Liver (tissue), 2 donors: ENCODE measurements at regions not wholly inside any gene's neighbourhood (a gene's known extent, or its start where the extent isn't known, plus 50 kb on each side); places are given as distances from the start of the nearest gene placed in this dataset.

Experiments used
- YY1 ChIP-seq: IDR thresholded peaks from 2 replicates; pipeline ENCODE4 v1.6.1; 2016; ENCODE audit warnings: antibody characterized with exemption, mild to moderate bottlenecking
- TF ChIP-seq, protein P1 (sequence below): IDR thresholded peaks from 2 replicates; pipeline ENCODE4 v1.6.1; 2016; ENCODE audit warnings: antibody characterized with exemption
- TF ChIP-seq, protein P2 (sequence below): fragments of 150-350 bp; IDR thresholded peaks from 2 replicates; pipeline ENCODE4 v1.5.1; 2017; ENCODE audit warnings: improper control_type of control experiment, low read depth, low read length; ENCODE audit not compliant: missing input control
- donor health status: healthy.

GRCh38 chr12:105920161-105920684 is 218.5 kb downstream of the NUAK1 start:
- TF ChIP-seq, protein P1, sequence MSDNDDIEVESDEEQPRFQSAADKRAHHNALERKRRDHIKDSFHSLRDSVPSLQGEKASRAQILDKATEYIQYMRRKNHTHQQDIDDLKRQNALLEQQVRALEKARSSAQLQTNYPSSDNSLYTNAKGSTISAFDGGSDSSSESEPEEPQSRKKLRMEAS, result no peak
- TF ChIP-seq, protein P2, sequence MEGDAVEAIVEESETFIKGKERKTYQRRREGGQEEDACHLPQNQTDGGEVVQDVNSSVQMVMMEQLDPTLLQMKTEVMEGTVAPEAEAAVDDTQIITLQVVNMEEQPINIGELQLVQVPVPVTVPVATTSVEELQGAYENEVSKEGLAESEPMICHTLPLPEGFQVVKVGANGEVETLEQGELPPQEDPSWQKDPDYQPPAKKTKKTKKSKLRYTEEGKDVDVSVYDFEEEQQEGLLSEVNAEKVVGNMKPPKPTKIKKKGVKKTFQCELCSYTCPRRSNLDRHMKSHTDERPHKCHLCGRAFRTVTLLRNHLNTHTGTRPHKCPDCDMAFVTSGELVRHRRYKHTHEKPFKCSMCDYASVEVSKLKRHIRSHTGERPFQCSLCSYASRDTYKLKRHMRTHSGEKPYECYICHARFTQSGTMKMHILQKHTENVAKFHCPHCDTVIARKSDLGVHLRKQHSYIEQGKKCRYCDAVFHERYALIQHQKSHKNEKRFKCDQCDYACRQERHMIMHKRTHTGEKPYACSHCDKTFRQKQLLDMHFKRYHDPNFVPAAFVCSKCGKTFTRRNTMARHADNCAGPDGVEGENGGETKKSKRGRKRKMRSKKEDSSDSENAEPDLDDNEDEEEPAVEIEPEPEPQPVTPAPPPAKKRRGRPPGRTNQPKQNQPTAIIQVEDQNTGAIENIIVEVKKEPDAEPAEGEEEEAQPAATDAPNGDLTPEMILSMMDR, result no peak
- no peak for TF ChIP-seq YY1
